ENCODE measurements at regions not wholly inside any gene's neighbourhood (a gene's known extent, or its start where the extent isn't known, plus 50 kb on each side); places are given as distances from the start of the nearest gene placed in this dataset.

DNA sequence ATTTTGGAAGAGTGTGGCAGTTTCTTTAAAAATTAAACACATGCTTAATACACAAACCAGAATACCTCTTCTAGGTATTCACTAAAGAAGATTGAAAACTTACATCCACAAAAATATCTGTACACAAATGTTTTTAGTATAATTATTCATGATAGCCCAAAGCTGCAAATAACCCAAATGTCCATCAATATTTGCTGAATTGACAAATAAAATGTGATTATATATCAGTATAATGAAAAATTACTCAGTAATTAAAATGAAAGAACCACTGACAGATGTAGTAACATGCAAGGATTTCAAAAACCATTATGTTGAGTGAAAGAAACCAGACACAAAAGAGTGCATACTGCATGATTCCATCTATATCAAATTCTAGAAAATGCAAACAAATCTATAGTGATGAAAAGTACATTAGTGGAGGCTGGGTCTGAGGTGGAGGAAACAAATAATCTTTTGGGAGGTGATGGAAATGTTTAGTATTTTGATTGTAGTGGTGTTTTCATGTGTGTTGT, 94.8 kb downstream of the QPCT start:
- no peak for TF ChIP-seq EP300 (conservative IDR thresholded peaks at IDR 0.05; ENCODE audit: poor library complexity, severe bottlenecking)
- TF ChIP-seq RAD21 (conservative IDR thresholded peaks at IDR 0.05): no peak
- no peak for TF ChIP-seq SMC3 (conservative IDR thresholded peaks at IDR 0.05; ENCODE audit: poor library complexity)
- no peak for TF ChIP-seq EZH2 (IDR thresholded peaks at IDR 0.05; ENCODE audit: borderline replicate concordance, insufficient read depth, low read length, poor library complexity, severe bottlenecking)
- TF ChIP-seq, protein P1, sequence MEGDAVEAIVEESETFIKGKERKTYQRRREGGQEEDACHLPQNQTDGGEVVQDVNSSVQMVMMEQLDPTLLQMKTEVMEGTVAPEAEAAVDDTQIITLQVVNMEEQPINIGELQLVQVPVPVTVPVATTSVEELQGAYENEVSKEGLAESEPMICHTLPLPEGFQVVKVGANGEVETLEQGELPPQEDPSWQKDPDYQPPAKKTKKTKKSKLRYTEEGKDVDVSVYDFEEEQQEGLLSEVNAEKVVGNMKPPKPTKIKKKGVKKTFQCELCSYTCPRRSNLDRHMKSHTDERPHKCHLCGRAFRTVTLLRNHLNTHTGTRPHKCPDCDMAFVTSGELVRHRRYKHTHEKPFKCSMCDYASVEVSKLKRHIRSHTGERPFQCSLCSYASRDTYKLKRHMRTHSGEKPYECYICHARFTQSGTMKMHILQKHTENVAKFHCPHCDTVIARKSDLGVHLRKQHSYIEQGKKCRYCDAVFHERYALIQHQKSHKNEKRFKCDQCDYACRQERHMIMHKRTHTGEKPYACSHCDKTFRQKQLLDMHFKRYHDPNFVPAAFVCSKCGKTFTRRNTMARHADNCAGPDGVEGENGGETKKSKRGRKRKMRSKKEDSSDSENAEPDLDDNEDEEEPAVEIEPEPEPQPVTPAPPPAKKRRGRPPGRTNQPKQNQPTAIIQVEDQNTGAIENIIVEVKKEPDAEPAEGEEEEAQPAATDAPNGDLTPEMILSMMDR (IDR thresholded peaks at IDR 0.05; ENCODE audit: poor library complexity, severe bottlenecking): no peak
- TF ChIP-seq, protein P2, sequence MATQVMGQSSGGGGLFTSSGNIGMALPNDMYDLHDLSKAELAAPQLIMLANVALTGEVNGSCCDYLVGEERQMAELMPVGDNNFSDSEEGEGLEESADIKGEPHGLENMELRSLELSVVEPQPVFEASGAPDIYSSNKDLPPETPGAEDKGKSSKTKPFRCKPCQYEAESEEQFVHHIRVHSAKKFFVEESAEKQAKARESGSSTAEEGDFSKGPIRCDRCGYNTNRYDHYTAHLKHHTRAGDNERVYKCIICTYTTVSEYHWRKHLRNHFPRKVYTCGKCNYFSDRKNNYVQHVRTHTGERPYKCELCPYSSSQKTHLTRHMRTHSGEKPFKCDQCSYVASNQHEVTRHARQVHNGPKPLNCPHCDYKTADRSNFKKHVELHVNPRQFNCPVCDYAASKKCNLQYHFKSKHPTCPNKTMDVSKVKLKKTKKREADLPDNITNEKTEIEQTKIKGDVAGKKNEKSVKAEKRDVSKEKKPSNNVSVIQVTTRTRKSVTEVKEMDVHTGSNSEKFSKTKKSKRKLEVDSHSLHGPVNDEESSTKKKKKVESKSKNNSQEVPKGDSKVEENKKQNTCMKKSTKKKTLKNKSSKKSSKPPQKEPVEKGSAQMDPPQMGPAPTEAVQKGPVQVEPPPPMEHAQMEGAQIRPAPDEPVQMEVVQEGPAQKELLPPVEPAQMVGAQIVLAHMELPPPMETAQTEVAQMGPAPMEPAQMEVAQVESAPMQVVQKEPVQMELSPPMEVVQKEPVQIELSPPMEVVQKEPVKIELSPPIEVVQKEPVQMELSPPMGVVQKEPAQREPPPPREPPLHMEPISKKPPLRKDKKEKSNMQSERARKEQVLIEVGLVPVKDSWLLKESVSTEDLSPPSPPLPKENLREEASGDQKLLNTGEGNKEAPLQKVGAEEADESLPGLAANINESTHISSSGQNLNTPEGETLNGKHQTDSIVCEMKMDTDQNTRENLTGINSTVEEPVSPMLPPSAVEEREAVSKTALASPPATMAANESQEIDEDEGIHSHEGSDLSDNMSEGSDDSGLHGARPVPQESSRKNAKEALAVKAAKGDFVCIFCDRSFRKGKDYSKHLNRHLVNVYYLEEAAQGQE (IDR thresholded peaks at IDR 0.05; ENCODE audit: borderline replicate concordance): no peak

DNA sequence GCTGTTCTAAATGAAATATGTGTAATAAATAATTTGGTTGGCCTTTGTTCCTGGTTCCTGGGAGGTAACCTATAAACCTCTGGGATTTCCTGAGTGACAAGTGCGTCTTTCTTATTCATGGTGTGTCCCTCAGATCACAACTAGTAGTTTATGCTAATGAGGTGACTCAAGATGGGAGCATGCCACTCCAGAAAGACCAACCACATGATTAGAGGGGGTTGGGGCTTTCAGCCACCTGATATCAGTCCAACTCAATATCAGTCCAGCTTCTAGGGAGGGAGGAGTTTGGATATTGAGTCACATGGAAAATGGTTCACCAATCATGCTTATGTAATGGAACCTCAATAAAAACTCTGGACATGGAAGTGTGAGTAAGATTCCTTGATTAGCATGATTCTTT, 96.6 kb downstream of the QPCT start:
- Histone ChIP-seq H3K36me3 (ENCODE audit: insufficient read depth, low read length) (no peaks in the 10 kb centered on the region), H3K4me2 (ENCODE audit: low read length) (no peak overlapping the region), H3K79me2 (replicated peaks; ENCODE audit: insufficient read depth, low read length) (no peaks in the 10 kb centered on the region), H3K27me3 (ENCODE audit: insufficient read depth, low read depth, low read length) (no peaks in the 10 kb centered on the region), H3K27ac (ENCODE audit: low read length) (no peak overlapping the region), H3K4me3 (ENCODE audit: low read length) (no peak overlapping the region), H2AFZ (ENCODE audit: low read depth, low read length) (no peak overlapping the region), H3K9me2 (ENCODE audit: insufficient read depth, low read length) (no peaks in the 10 kb centered on the region), H4K20me1 (ENCODE audit: insufficient read depth) (no peaks in the 10 kb centered on the region), H3K9ac (ENCODE audit: low read length) (no peak overlapping the region), H3K9me3 (ENCODE audit: low read length) (no peaks in the 10 kb centered on the region), H3F3A (ENCODE audit: insufficient read depth, low read length, poor library complexity, severe bottlenecking) (no peaks in the 10 kb centered on the region)
- TF ChIP-seq, protein P2 (IDR thresholded peaks at IDR 0.05; ENCODE audit: borderline replicate concordance): no peak
- TF ChIP-seq MXI1 (conservative IDR thresholded peaks at IDR 0.05; ENCODE audit: poor library complexity, severe bottlenecking) (no peak), POLR2AphosphoS5 (IDR thresholded peaks at IDR 0.05) (no peak), TAF1 (IDR thresholded peaks at IDR 0.05; ENCODE audit: low read depth) (no peak)

More for the DNA sequence above, 94.8 kb downstream of the QPCT start:
- Histone ChIP-seq H3K9me3 (ENCODE audit: low read length) (no peaks in the 10 kb centered on the region), H4K20me1 (ENCODE audit: insufficient read depth) (no peaks in the 10 kb centered on the region), H2AFZ (ENCODE audit: low read depth, low read length) (no peak overlapping the region), H3F3A (ENCODE audit: insufficient read depth, low read length, poor library complexity, severe bottlenecking) (no peaks in the 10 kb centered on the region), H3K36me3 (ENCODE audit: insufficient read depth, low read length) (no peaks in the 10 kb centered on the region), H3K9ac (ENCODE audit: low read length) (no peak overlapping the region), H3K4me3 (ENCODE audit: low read length) (no peak overlapping the region), H3K27ac (ENCODE audit: low read length) (no peak overlapping the region), H3K9me2 (ENCODE audit: insufficient read depth, low read length) (no peaks in the 10 kb centered on the region), H3K27me3 (ENCODE audit: insufficient read depth, low read depth, low read length) (no peaks in the 10 kb centered on the region), H3K4me2 (ENCODE audit: low read length) (no peak overlapping the region), H3K79me2 (replicated peaks; ENCODE audit: insufficient read depth, low read length) (no peaks in the 10 kb centered on the region)
